GM13977 (cell line): ENCODE measurements at regions not wholly inside any gene's neighbourhood (a gene's known extent, or its start where the extent isn't known, plus 50 kb on each side); places are given as distances from the start of the nearest gene placed in this dataset.
"Not testable (repeated sequence)": the region's sequence is repeated elsewhere in the genome, so short reads cannot be mapped to it uniquely, and the experiment has no call there.

Source experiments
- DNase-seq: peaks from one replicate; pipeline ENCODE4 v3.0.0; 2012; ENCODE audit warnings: low spot score
- CTCF ChIP-seq: IDR thresholded peaks from 2 replicates; pipeline ENCODE4 v1.5.1; 2012; ENCODE audit warnings: mild to moderate bottlenecking, control low read depth; ENCODE audit not compliant: insufficient read depth; ENCODE audit errors: extremely low read depth, missing control alignments
- in situ Hi-C: fragments of 300-500 bp; cut with MboI; formaldehyde crosslinking; loops from one replicate; pipeline ENCODE4 v1.12.0; 2022; ENCODE audit warnings: low sequenced_read_pairs, low pct_unique_long_range_greater_than_20kb, mixed read lengths, inconsistent platforms; ENCODE audit not compliant: unreplicated experiment

- DNase-seq: no peak
- in situ Hi-C loops: no loop called here
- TF ChIP-seq CTCF: no peak
Measured at GRCh38 chr4:11072999-11073398, 355.7 kb downstream of the HS3ST1 start.

- in situ Hi-C loops: no loop called here
- TF ChIP-seq CTCF: no peak
- DNase-seq: no peak
Measured at GRCh38 chr4:11072463-11072862, 356.2 kb downstream of the HS3ST1 start.

- no peak for DNase-seq
- in situ Hi-C loops: no loop called here
- no peak for TF ChIP-seq CTCF
Measured at GRCh38 chr4:11070813-11071212, 357.9 kb downstream of the HS3ST1 start.

GRCh38 chr4:11069581-11070211 lies 359.0 kb downstream of the HS3ST1 start:
- in situ Hi-C loops: no loop called here
- DNase-seq: no peak
- no peak for TF ChIP-seq CTCF

GRCh38 chr4:11069083-11069482 lies 359.6 kb downstream of the HS3ST1 start:
- no peak for TF ChIP-seq CTCF
- in situ Hi-C loops: no loop called here

GRCh38 chr4:11066584-11066983 lies 362.1 kb downstream of the HS3ST1 start:
- DNase-seq, in situ Hi-C loops: not testable (repeated sequence)

More at GRCh38 chr4:11069083-11069482, 359.6 kb downstream of the HS3ST1 start:
- DNase-seq: no peak

GRCh38 chr4:11060637-11061036 lies 368.1 kb downstream of the HS3ST1 start:
- in situ Hi-C loops, DNase-seq: not testable (repeated sequence)

- in situ Hi-C loops, DNase-seq: not testable (repeated sequence)
Measured at GRCh38 chr4:11054937-11055336, 370.4 kb upstream of the CLNK start.
